ENCODE measurements at regions not wholly inside any gene's neighbourhood (a gene's known extent, or its start where the extent isn't known, plus 50 kb on each side); places are given as distances from the start of the nearest gene placed in this dataset.

- TF ChIP-seq ZBTB43 (CRISPR knock-in tag; IDR thresholded peaks at IDR 0.05): no peak
- TF ChIP-seq CDX4 (CRISPR knock-in tag; IDR thresholded peaks at IDR 0.05; ENCODE audit: borderline replicate concordance): no peak
- TF ChIP-seq, protein P1, sequence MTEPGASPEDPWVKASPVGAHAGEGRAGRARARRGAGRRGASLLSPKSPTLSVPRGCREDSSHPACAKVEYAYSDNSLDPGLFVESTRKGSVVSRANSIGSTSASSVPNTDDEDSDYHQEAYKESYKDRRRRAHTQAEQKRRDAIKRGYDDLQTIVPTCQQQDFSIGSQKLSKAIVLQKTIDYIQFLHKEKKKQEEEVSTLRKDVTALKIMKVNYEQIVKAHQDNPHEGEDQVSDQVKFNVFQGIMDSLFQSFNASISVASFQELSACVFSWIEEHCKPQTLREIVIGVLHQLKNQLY (CRISPR knock-in tag; IDR thresholded peaks at IDR 0.05): no peak
- TF ChIP-seq USF1 (CRISPR knock-in tag; IDR thresholded peaks at IDR 0.05): no peak
- TF ChIP-seq ZSCAN18 (CRISPR knock-in tag; IDR thresholded peaks at IDR 0.05): no peak
- TF ChIP-seq ZNF416 (CRISPR knock-in tag; IDR thresholded peaks at IDR 0.05): no peak
- no peak for TF ChIP-seq ZNF138 (CRISPR knock-in tag; conservative IDR thresholded peaks at IDR 0.05)
Measured at GRCh38 chr1:164325786-164326185, 233.2 kb upstream of the PBX1 start (continued).

GRCh38 chr1:164333387-164333786 lies 225.6 kb upstream of the PBX1 start:
- Mint-ChIP-seq H3K4me3 (no peak overlapping the region), H3K27me3 (ENCODE audit: low read depth) (no peaks in the 10 kb centered on the region), H3K27ac (no peak overlapping the region; the same call in 1 of the 2 replicates), H3K9me3 (no peaks in the 10 kb centered on the region), H3K4me1 (peaks cover 6% of the 10 kb centered on the region; the same call in 1 of the 2 replicates), H3K36me3 (no peaks in the 10 kb centered on the region)
- ATAC-seq (no peak), DNase-seq (ENCODE audit: low spot score) (no peak)
- ChIA-PET POLR2A (no interaction called here), CTCF (no interaction called here)
- TF ChIP-seq ZSCAN18 (CRISPR knock-in tag; IDR thresholded peaks at IDR 0.05) (no peak), ZNF425 (CRISPR knock-in tag; conservative IDR thresholded peaks at IDR 0.05) (no peak), SOX15 (CRISPR knock-in tag; IDR thresholded peaks at IDR 0.05) (no peak), AFF4 (CRISPR knock-in tag; IDR thresholded peaks at IDR 0.05; ENCODE audit: borderline replicate concordance) (no peak), KAT7 (CRISPR knock-in tag; IDR thresholded peaks at IDR 0.05; ENCODE audit: borderline replicate concordance) (no peak), ATF6 (CRISPR knock-in tag; IDR thresholded peaks at IDR 0.05) (no peak), RELA (CRISPR knock-in tag; IDR thresholded peaks at IDR 0.05; ENCODE audit: borderline replicate concordance) (no peak)
- TF ChIP-seq, protein P2, sequence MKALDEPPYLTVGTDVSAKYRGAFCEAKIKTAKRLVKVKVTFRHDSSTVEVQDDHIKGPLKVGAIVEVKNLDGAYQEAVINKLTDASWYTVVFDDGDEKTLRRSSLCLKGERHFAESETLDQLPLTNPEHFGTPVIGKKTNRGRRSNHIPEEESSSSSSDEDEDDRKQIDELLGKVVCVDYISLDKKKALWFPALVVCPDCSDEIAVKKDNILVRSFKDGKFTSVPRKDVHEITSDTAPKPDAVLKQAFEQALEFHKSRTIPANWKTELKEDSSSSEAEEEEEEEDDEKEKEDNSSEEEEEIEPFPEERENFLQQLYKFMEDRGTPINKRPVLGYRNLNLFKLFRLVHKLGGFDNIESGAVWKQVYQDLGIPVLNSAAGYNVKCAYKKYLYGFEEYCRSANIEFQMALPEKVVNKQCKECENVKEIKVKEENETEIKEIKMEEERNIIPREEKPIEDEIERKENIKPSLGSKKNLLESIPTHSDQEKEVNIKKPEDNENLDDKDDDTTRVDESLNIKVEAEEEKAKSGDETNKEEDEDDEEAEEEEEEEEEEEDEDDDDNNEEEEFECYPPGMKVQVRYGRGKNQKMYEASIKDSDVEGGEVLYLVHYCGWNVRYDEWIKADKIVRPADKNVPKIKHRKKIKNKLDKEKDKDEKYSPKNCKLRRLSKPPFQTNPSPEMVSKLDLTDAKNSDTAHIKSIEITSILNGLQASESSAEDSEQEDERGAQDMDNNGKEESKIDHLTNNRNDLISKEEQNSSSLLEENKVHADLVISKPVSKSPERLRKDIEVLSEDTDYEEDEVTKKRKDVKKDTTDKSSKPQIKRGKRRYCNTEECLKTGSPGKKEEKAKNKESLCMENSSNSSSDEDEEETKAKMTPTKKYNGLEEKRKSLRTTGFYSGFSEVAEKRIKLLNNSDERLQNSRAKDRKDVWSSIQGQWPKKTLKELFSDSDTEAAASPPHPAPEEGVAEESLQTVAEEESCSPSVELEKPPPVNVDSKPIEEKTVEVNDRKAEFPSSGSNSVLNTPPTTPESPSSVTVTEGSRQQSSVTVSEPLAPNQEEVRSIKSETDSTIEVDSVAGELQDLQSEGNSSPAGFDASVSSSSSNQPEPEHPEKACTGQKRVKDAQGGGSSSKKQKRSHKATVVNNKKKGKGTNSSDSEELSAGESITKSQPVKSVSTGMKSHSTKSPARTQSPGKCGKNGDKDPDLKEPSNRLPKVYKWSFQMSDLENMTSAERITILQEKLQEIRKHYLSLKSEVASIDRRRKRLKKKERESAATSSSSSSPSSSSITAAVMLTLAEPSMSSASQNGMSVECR (CRISPR knock-in tag; IDR thresholded peaks at IDR 0.05; ENCODE audit: borderline replicate concordance): no peak

All from WTC11 (cell line).